H1 (cell line): ENCODE measurements at regions not wholly inside any gene's neighbourhood (a gene's known extent, or its start where the extent isn't known, plus 50 kb on each side); places are given as distances from the start of the nearest gene placed in this dataset.

Experiments
- CTCF ChIA-PET: fragments of 300-600 bp; sonication (Branson Sonifier 250); formaldehyde crosslinking; loops from one replicate; lab custom pipeline; 2021; ENCODE audit not compliant: partially characterized antibody; lab: Charles Lee
- POLR2A ChIA-PET: fragments of 300-600 bp; sonication (Branson Sonifier 250); formaldehyde crosslinking; loops from one replicate; lab custom pipeline; 2021; ENCODE audit warnings: inconsistent platforms; ENCODE audit not compliant: partially characterized antibody; lab: Charles Lee
- DNase-seq, 2 experiments: peaks; one replicate each; pipeline versions ENCODE4 v3.0.0 to v3.0.0-alpha.2; 2010 to 2022; ENCODE audit warnings: low spot score in 2 of 2, low read depth in 1 of 2, mixed read lengths in 1 of 2
- FAIRE-seq: peaks from 2 replicates; lab custom pipeline; 2011; peaks lifted over from hg19 to GRCh38; lab: Jason Lieb, UNC
- H2AFZ ChIP-seq: 2 replicates; pipeline ENCODE4 v1.8.1; 2012; ENCODE audit warnings: low read length, inconsistent platforms
- H2AK5ac ChIP-seq: 2 replicates; pipeline ENCODE4 v1.6.1; 2013; ENCODE audit warnings: low read depth, low read length
- H2BK120ac ChIP-seq: replicated peaks from 2 replicates; pipeline ENCODE3; 2013; ENCODE audit warnings: low read depth, low read length, inconsistent platforms
- H2BK12ac ChIP-seq: 2 replicates; pipeline ENCODE4 v1.6.1; 2013; ENCODE audit warnings: low read depth, low read length
- H2BK15ac ChIP-seq: 2 replicates; pipeline ENCODE4 v1.6.1; 2013; ENCODE audit warnings: low read length
- H2BK20ac ChIP-seq: 2 replicates; pipeline ENCODE4 v1.6.1; 2013; ENCODE audit warnings: low read length
- H2BK5ac ChIP-seq: 2 replicates; pipeline ENCODE4 v1.6.1; 2013; ENCODE audit warnings: low read depth, low read length
- H3K14ac ChIP-seq: 2 replicates; pipeline ENCODE4 v1.6.1; 2013; ENCODE audit warnings: inconsistent platforms; ENCODE audit not compliant: insufficient read length
- H3K18ac ChIP-seq: 2 replicates; pipeline ENCODE4 v1.6.1; 2013; ENCODE audit warnings: low read length; ENCODE audit errors: extremely low read depth
- H3K23ac ChIP-seq: 2 replicates; pipeline ENCODE4 v1.6.1; 2013; ENCODE audit warnings: inconsistent platforms; ENCODE audit not compliant: insufficient read length
- H3K23me2 ChIP-seq: 2 replicates; pipeline ENCODE4 v1.6.1; 2013; ENCODE audit warnings: low read depth, low read length
- H3K27ac ChIP-seq: 2 replicates; pipeline ENCODE4 v1.6.1; 2011; ENCODE audit warnings: low read depth, low read length, inconsistent platforms
- H3K27me3 ChIP-seq, 4 experiments: replicated peaks in 1 of 4; 1 replicate in 1 of 4; 2 replicates in 3 of 4; pipeline versions ENCODE4 v1.6.1 to v1.8.1; 2011 to 2013; ENCODE audit warnings: low read length in 3 of 4, mild to moderate bottlenecking in 3 of 4, inconsistent platforms in 2 of 4, mixed read lengths in 2 of 4, moderate library complexity in 1 of 4; ENCODE audit not compliant: control insufficient read depth in 3 of 4, insufficient read depth in 3 of 4; ENCODE audit errors: extremely low read depth in 1 of 4
- H3K36me3 ChIP-seq, 4 experiments: 2 replicates each; pipeline versions ENCODE4 v1.6.1 to v1.8.1; 2011 to 2013; ENCODE audit warnings: mild to moderate bottlenecking in 4 of 4, low read length in 3 of 4, moderate library complexity in 2 of 4, control low read depth in 1 of 4, inconsistent platforms in 1 of 4; ENCODE audit not compliant: insufficient read depth in 4 of 4, control insufficient read depth in 2 of 4
- H3K4ac ChIP-seq: replicated peaks from 2 replicates; pipeline ENCODE3; 2013; ENCODE audit warnings: low read length, low read depth, mixed read lengths, inconsistent platforms; ENCODE audit not compliant: insufficient read length
- H3K4me1 ChIP-seq, 4 experiments: replicated peaks in 1 of 4; 1 replicate in 1 of 4; 2 replicates in 3 of 4; pipeline versions ENCODE4 v1.6.1 to v1.8.1; 2011 to 2013; ENCODE audit warnings: low read length in 3 of 4, inconsistent platforms in 2 of 4, mixed read lengths in 1 of 4; ENCODE audit not compliant: insufficient read depth in 4 of 4, control insufficient read depth in 3 of 4
- H3K4me2 ChIP-seq, 2 experiments: 2 replicates each; pipeline versions ENCODE4 v1.6.1 to v1.8.1; 2011 to 2013; ENCODE audit warnings: low read depth in 2 of 2, low read length in 2 of 2, control low read depth in 1 of 2, inconsistent platforms in 1 of 2, mild to moderate bottlenecking in 1 of 2; ENCODE audit not compliant: insufficient read depth in 1 of 2
- H3K4me3 ChIP-seq, 4 experiments: fragments of 200-600, 300-600 bp in 1 of 4; sonication (generic), shearing (Covaris generic), sonication (Bioruptor Twin) in 1 of 4; 2 replicates each; pipeline versions ENCODE4 v1.5.1 to v1.8.1; 2011 to 2016; ENCODE audit warnings: low read length in 4 of 4, low read depth in 3 of 4, control low read depth in 2 of 4, inconsistent platforms in 2 of 4, mild to moderate bottlenecking in 2 of 4, mixed read lengths in 1 of 4, moderate library complexity in 1 of 4; ENCODE audit not compliant: insufficient read depth in 2 of 4; ENCODE audit errors: extremely low read depth in 1 of 4
- H3K56ac ChIP-seq: replicated peaks from 2 replicates; pipeline ENCODE3; 2013; ENCODE audit warnings: low read depth, mild to moderate bottlenecking, mixed read lengths, low read length, inconsistent platforms; ENCODE audit not compliant: insufficient read length
- H3K79me1 ChIP-seq: 2 replicates; pipeline ENCODE4 v1.6.1; 2013; ENCODE audit warnings: low read depth, low read length, control low read depth
- H3K79me2 ChIP-seq, 2 experiments: 2 replicates each; pipeline versions ENCODE4 v1.6.1 to v1.8.1; 2012 to 2013; ENCODE audit warnings: low read length in 2 of 2, mild to moderate bottlenecking in 2 of 2, inconsistent platforms in 1 of 2; ENCODE audit not compliant: insufficient read depth in 2 of 2, control insufficient read depth in 1 of 2
- H3K9ac ChIP-seq, 4 experiments: replicated peaks in 1 of 4; 1 replicate in 1 of 4; 2 replicates in 3 of 4; pipeline versions ENCODE4 v1.6.1 to v1.8.1; 2011 to 2013; ENCODE audit warnings: low read depth in 3 of 4, low read length in 3 of 4, control low read depth in 2 of 4, mild to moderate bottlenecking in 2 of 4, moderate library complexity in 2 of 4, inconsistent platforms in 1 of 4; ENCODE audit errors: extremely low read depth in 1 of 4
- H3K9me3 ChIP-seq, 2 experiments: 2 replicates each; pipeline versions ENCODE4 v1.6.1 to v1.8.1; 2012 to 2013; ENCODE audit warnings: mild to moderate bottlenecking in 2 of 2, moderate library complexity in 2 of 2, control low read depth in 1 of 2, inconsistent platforms in 1 of 2, low read depth in 1 of 2, low read length in 1 of 2, mixed read lengths in 1 of 2; ENCODE audit not compliant: insufficient read depth in 2 of 2
- H4K20me1 ChIP-seq, 2 experiments: replicated peaks in 1 of 2; 2 replicates each; pipeline versions ENCODE3 to v1.8.1; 2011 to 2013; ENCODE audit warnings: inconsistent platforms in 2 of 2, low read length in 2 of 2, mild to moderate bottlenecking in 1 of 2; ENCODE audit not compliant: insufficient read depth in 2 of 2, control insufficient read depth in 1 of 2
- H4K5ac ChIP-seq: 2 replicates; pipeline ENCODE4 v1.6.1; 2013; ENCODE audit warnings: low read length, low read depth, mixed read lengths, inconsistent platforms; ENCODE audit not compliant: insufficient read length
- H4K8ac ChIP-seq: 2 replicates; pipeline ENCODE4 v1.8.0; 2013; ENCODE audit warnings: mild to moderate bottlenecking, moderate library complexity, low read length, inconsistent platforms; ENCODE audit not compliant: insufficient read depth; ENCODE audit errors: extremely low read depth
- H4K91ac ChIP-seq: replicated peaks from 2 replicates; pipeline ENCODE3; 2013; ENCODE audit warnings: low read length, mixed read lengths, inconsistent platforms; ENCODE audit not compliant: insufficient read length
- BACH1 ChIP-seq: IDR thresholded peaks from 2 replicates; pipeline ENCODE4 v1.6.1; 2012; ENCODE audit warnings: low read length, improper control_type of control experiment
- BCL11A ChIP-seq, 2 experiments: IDR thresholded peaks; one replicate each; pipeline ENCODE4 v1.6.1; 2011; ENCODE audit warnings: low read depth in 2 of 2, low read length in 2 of 2, mild to moderate bottlenecking in 2 of 2
- MAFK ChIP-seq: IDR thresholded peaks from 2 replicates; pipeline ENCODE4 v1.6.1; 2012; ENCODE audit warnings: low read depth, mild to moderate bottlenecking, improper control_type of control experiment, low read length
- NANOG ChIP-seq: IDR thresholded peaks from 2 replicates; pipeline ENCODE4 v1.6.1; 2011; ENCODE audit warnings: low read length, low read depth, mild to moderate bottlenecking, inconsistent platforms; ENCODE audit not compliant: insufficient read depth, poor library complexity, severe bottlenecking
- WGBS, 2 experiments: shearing (Covaris generic) in 1 of 2; methylation state at CpG; one replicate each; pipeline versions ENCODE4 v1.1.6 to v1.1.7; 2013 to 2015; ENCODE audit warnings: low lambda C conversion rate in 2 of 2, mixed read lengths in 2 of 2, inconsistent platforms in 1 of 2, low coverage in 1 of 2, missing lambda C conversion rate in 1 of 2; ENCODE audit not compliant: insufficient replicate concordance in 2 of 2, insufficient coverage in 1 of 2, insufficient read length in 1 of 2; ENCODE audit errors: extremely low coverage in 1 of 2, missing lambda C conversion rate in 1 of 2; 5-methylcytosine and 5-hydroxymethylcytosine counted together

DNA sequence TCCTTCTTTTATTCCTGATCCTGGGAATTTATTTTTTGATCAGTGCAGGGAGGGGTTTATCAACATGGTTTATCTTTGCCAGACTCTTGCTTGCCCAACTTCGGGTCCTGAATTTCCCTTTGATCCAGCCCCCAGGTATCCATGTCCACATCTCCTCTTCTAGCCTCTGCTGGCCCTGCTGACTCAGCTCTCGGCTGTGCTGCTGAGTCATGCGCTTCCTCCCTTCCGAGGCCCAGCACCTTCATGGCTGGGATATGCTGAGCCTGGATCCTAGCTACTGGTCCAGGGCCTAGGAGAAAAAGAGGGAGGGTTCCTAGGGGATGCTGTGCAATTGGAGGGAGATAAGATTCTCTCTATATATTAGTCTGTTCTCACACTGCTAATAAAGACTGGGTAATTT lies 380.7 kb upstream of the SHH start:
- Histone ChIP-seq H4K20me1 (no peaks in the 10 kb centered on the region), H3K79me2 (no peaks in the 10 kb centered on the region), H3K36me3 (no peaks in the 10 kb centered on the region), H3K14ac (no peak overlapping the region), H3K23me2 (no peaks in the 10 kb centered on the region), H4K5ac (no peak overlapping the region), H2BK20ac (no peak overlapping the region), H3K56ac (no peak overlapping the region), H3K23ac (no peak overlapping the region), H3K9me3 (no peaks in the 10 kb centered on the region), H2BK12ac (no peak overlapping the region), H2AK5ac (no peak overlapping the region), H3K4me3 (no peak overlapping the region), H3K79me1 (no peaks in the 10 kb centered on the region), H2AFZ (no peak overlapping the region), H3K9ac (no peak overlapping the region), H3K4me2 (no peak overlapping the region), H4K91ac (no peak overlapping the region), H3K18ac (no peak overlapping the region), H4K8ac (no peak overlapping the region), H3K27me3 (no peaks in the 10 kb centered on the region), H3K27ac (no peak overlapping the region), H2BK5ac (no peak overlapping the region), H3K4ac (no peak overlapping the region), H2BK15ac (no peak overlapping the region), H2BK120ac (no peak overlapping the region), H3K4me1 (no peaks in the 10 kb centered on the region)
- FAIRE-seq (no peak), DNase-seq (no peak)
- WGBS, 2 experiments: 91% methylated on average over 4 of the region's 4 CpGs; no CpG with 5 or more reads in 1 of the 2 experiments
- CTCF ChIA-PET: no interaction called here
- POLR2A ChIA-PET: no interaction called here
- peak; percentile 75; the same call in 1 of the 2 replicates for TF ChIP-seq MAFK
- TF ChIP-seq BCL11A (IDR thresholded peaks at IDR 0.05; ENCODE audit: low read depth in 2 of 2, low read length in 2 of 2): no peak
- TF ChIP-seq NANOG: no peak
- TF ChIP-seq BACH1: peak; percentile 97
